H9 (cell line): ENCODE measurements at regions not wholly inside any gene's neighbourhood (a gene's known extent, or its start where the extent isn't known, plus 50 kb on each side); places are given as distances from the start of the nearest gene placed in this dataset.

Experiments
- DNase-seq: peaks from one replicate; pipeline ENCODE4 v3.0.0-alpha.2; 2017
- H2AFZ ChIP-seq: one replicate; pipeline ENCODE4 v1.6.1; 2013; ENCODE audit warnings: mild to moderate bottlenecking, low read length, control low read depth, moderate library complexity
- H2AK5ac ChIP-seq: 2 replicates; pipeline ENCODE4 v1.6.1; 2013; ENCODE audit warnings: low read length, control low read depth, mixed read lengths; ENCODE audit not compliant: insufficient read length
- H2BK120ac ChIP-seq: one replicate; pipeline ENCODE4 v1.6.1; 2013; ENCODE audit warnings: low read depth, mild to moderate bottlenecking, low read length, control low read depth, inconsistent platforms; ENCODE audit not compliant: poor library complexity, severe bottlenecking
- H2BK12ac ChIP-seq: 2 replicates; pipeline ENCODE4 v1.6.1; 2013; ENCODE audit warnings: low read length, control low read depth, mixed read lengths, low read depth; ENCODE audit not compliant: insufficient read length
- H2BK15ac ChIP-seq: 2 replicates; pipeline ENCODE4 v1.6.1; 2013; ENCODE audit warnings: low read depth, low read length, control low read depth
- H2BK20ac ChIP-seq: one replicate; pipeline ENCODE4 v1.6.1; 2013; ENCODE audit warnings: low read depth, mild to moderate bottlenecking, low read length, control low read depth, inconsistent platforms; ENCODE audit not compliant: poor library complexity, severe bottlenecking
- H2BK5ac ChIP-seq: 2 replicates; pipeline ENCODE4 v1.6.1; 2013; ENCODE audit warnings: low read length, control low read depth, mixed read lengths; ENCODE audit not compliant: insufficient read length
- H3K14ac ChIP-seq: 2 replicates; pipeline ENCODE4 v1.6.1; 2013; ENCODE audit warnings: low read length, control low read depth; ENCODE audit not compliant: insufficient read depth
- H3K18ac ChIP-seq: 2 replicates; pipeline ENCODE4 v1.6.1; 2013; ENCODE audit warnings: low read depth, mild to moderate bottlenecking, mixed read lengths, low read length, control low read depth; ENCODE audit not compliant: insufficient read length
- H3K23ac ChIP-seq: 2 replicates; pipeline ENCODE4 v1.6.1; 2013; ENCODE audit warnings: low read length, control low read depth, mixed read lengths, low read depth; ENCODE audit not compliant: insufficient read length
- H3K23me2 ChIP-seq: 2 replicates; pipeline ENCODE4 v1.6.1; 2013; ENCODE audit warnings: low read depth, mild to moderate bottlenecking, mixed read lengths, low read length, control low read depth; ENCODE audit not compliant: insufficient read length, poor library complexity, severe bottlenecking
- H3K27ac ChIP-seq: 2 replicates; pipeline ENCODE4 v1.5.1; 2013; ENCODE audit warnings: low read length, control low read depth, mixed read lengths, low read depth; ENCODE audit not compliant: insufficient read length
- H3K27me3 ChIP-seq: 2 replicates; pipeline ENCODE4 v1.6.1; 2013; ENCODE audit warnings: low read length, control low read depth, inconsistent platforms; ENCODE audit not compliant: insufficient read depth
- H3K4ac ChIP-seq: 2 replicates; pipeline ENCODE4 v1.6.1; 2013; ENCODE audit warnings: low read depth, mild to moderate bottlenecking, control low read depth, inconsistent platforms, low read length, moderate library complexity
- H3K4me1 ChIP-seq: 2 replicates; pipeline ENCODE4 v1.6.1; 2013; ENCODE audit warnings: low read length, control low read depth, inconsistent platforms; ENCODE audit not compliant: insufficient read depth
- H3K4me2 ChIP-seq: 2 replicates; pipeline ENCODE4 v1.6.1; 2013; ENCODE audit warnings: low read length, control low read depth, mixed read lengths; ENCODE audit not compliant: insufficient read length, insufficient read depth
- H3K56ac ChIP-seq: 2 replicates; pipeline ENCODE4 v1.6.1; 2013; ENCODE audit warnings: low read depth, mild to moderate bottlenecking, mixed read lengths, low read length, control low read depth; ENCODE audit not compliant: insufficient read length
- H3K79me1 ChIP-seq: 2 replicates; pipeline ENCODE4 v1.6.1; 2013; ENCODE audit warnings: low read depth, mild to moderate bottlenecking, moderate library complexity, low read length, control low read depth, inconsistent platforms; ENCODE audit not compliant: insufficient read depth, poor library complexity, severe bottlenecking
- H3K79me2 ChIP-seq: 2 replicates; pipeline ENCODE4 v1.6.1; 2013; ENCODE audit warnings: low read length, control low read depth, inconsistent platforms; ENCODE audit not compliant: insufficient read depth
- H3K9ac ChIP-seq: 2 replicates; pipeline ENCODE4 v1.6.1; 2013; ENCODE audit warnings: low read length, control low read depth, mixed read lengths; ENCODE audit not compliant: insufficient read length; ENCODE audit errors: extremely low read depth
- H3K9me3 ChIP-seq: one replicate; pipeline ENCODE4 v1.6.1; 2013; ENCODE audit warnings: low read depth, low read length, inconsistent platforms; ENCODE audit not compliant: control insufficient read depth
- H3T11ph ChIP-seq: one replicate; pipeline ENCODE4 v1.6.1; 2013; ENCODE audit warnings: mild to moderate bottlenecking, low read length, control low read depth, inconsistent platforms
- H4K20me1 ChIP-seq: one replicate; pipeline ENCODE4 v1.6.1; 2013; ENCODE audit not compliant: control insufficient read depth, insufficient read length, insufficient read depth
- H4K5ac ChIP-seq: 2 replicates; pipeline ENCODE4 v1.6.1; 2013; ENCODE audit warnings: low read depth, mild to moderate bottlenecking, mixed read lengths, low read length, control low read depth; ENCODE audit not compliant: insufficient read length
- H4K8ac ChIP-seq: replicated peaks from 2 replicates; pipeline ENCODE4 v1.6.1; 2013; ENCODE audit warnings: low read length, control low read depth, mixed read lengths, low read depth; ENCODE audit not compliant: insufficient read length
- H4K91ac ChIP-seq: 2 replicates; pipeline ENCODE4 v1.6.1; 2013; ENCODE audit warnings: low read depth, mild to moderate bottlenecking, moderate library complexity, mixed read lengths, low read length, control low read depth; ENCODE audit not compliant: insufficient read length
- H3K27ac Mint-ChIP-seq, 3 experiments: 2 replicates in 2 of 3; 3 replicates in 1 of 3; pipeline ENCODE4 v1.8.0; 2020 to 2021; ENCODE audit warnings: mixed read lengths in 3 of 3, mild to moderate bottlenecking in 1 of 3, moderate library complexity in 1 of 3
- H3K27me3 Mint-ChIP-seq: 2 replicates; pipeline ENCODE4 v1.8.0; 2021; ENCODE audit warnings: low read depth, mild to moderate bottlenecking, moderate library complexity, mixed read lengths
- H3K36me3 Mint-ChIP-seq, 3 experiments: 2 replicates in 2 of 3; 3 replicates in 1 of 3; pipeline ENCODE4 v1.8.0; 2020 to 2021; ENCODE audit warnings: low read depth in 3 of 3, mixed read lengths in 3 of 3; ENCODE audit not compliant: insufficient read depth in 1 of 3
- H3K4me1 Mint-ChIP-seq, 2 experiments: 2 replicates each; pipeline ENCODE4 v1.8.0; 2020; ENCODE audit warnings: mixed read lengths in 2 of 2
- H3K4me3 Mint-ChIP-seq, 2 experiments: 2 replicates in 1 of 2; 3 replicates in 1 of 2; pipeline ENCODE4 v1.8.0; 2020 to 2021; ENCODE audit warnings: mild to moderate bottlenecking in 2 of 2, mixed read lengths in 2 of 2, moderate library complexity in 1 of 2
- H3K9me3 Mint-ChIP-seq, 2 experiments: 2 replicates in 1 of 2; 3 replicates in 1 of 2; pipeline ENCODE4 v1.8.0; 2020; ENCODE audit warnings: mild to moderate bottlenecking in 2 of 2, mixed read lengths in 2 of 2, moderate library complexity in 1 of 2
- CTCF ChIP-seq: fragments of 200-600 bp; sonication (generic); conservative IDR thresholded peaks from 3 replicates; pipeline ENCODE4 v1.8.0; 2021; ENCODE audit warnings: antibody characterized with exemption, mild to moderate bottlenecking
- whole genome bisulfite sequencing: extraction: QIAGEN DNeasy Blood & Tissue Kit; methylation state at CpG from one replicate; pipeline ENCODE4 v1.1.7; 2013; ENCODE audit warnings: missing lambda C conversion rate, low lambda C conversion rate, mixed read lengths; ENCODE audit not compliant: insufficient read length; ENCODE audit errors: extremely low coverage; 5-methylcytosine and 5-hydroxymethylcytosine counted together

- Histone ChIP-seq H3K27me3 (no peaks in the 10 kb centered on the region), H2AK5ac (no peak overlapping the region), H4K8ac (no peak overlapping the region), H3K4me1 (no peaks in the 10 kb centered on the region), H3K9ac (no peak overlapping the region), H4K20me1 (no peaks in the 10 kb centered on the region), H3K27ac (no peak overlapping the region), H2BK5ac (no peak overlapping the region), H3K56ac (no peak overlapping the region), H3T11ph (no peak overlapping the region), H2BK12ac (no peak overlapping the region), H3K18ac (no peak overlapping the region), H3K4ac (no peak overlapping the region), H3K14ac (no peak overlapping the region), H2AFZ (no peak overlapping the region), H3K79me2 (no peaks in the 10 kb centered on the region), H3K9me3 (no peaks in the 10 kb centered on the region), H3K23ac (no peak overlapping the region), H2BK15ac (no peak overlapping the region), H2BK20ac (no peak overlapping the region), H4K5ac (no peak overlapping the region), H3K79me1 (no peaks in the 10 kb centered on the region), H3K4me2 (no peak overlapping the region), H3K23me2 (no peaks in the 10 kb centered on the region), H2BK120ac (no peak overlapping the region), H4K91ac (no peak overlapping the region)
- Mint-ChIP-seq H3K9me3 (no peaks in the 10 kb centered on the region; a peak in 1 of 5 replicates), H3K4me1 (no peaks in the 10 kb centered on the region), H3K27ac (no peak overlapping the region), H3K36me3 (no peaks in the 10 kb centered on the region), H3K4me3 (no peak overlapping the region), H3K27me3 (no peaks in the 10 kb centered on the region)
- TF ChIP-seq CTCF, result no peak
- no CpG with 5 or more reads among the region's 3 CpGs for WGBS
- DNase-seq, result no peak
These were observed 1095.9 kb downstream of the REEP3 start for GRCh38 chr10:64617085-64617484.
